ENCODE measurements at regions not wholly inside any gene's neighbourhood (a gene's known extent, or its start where the extent isn't known, plus 50 kb on each side); places are given as distances from the start of the nearest gene placed in this dataset.

DNA sequence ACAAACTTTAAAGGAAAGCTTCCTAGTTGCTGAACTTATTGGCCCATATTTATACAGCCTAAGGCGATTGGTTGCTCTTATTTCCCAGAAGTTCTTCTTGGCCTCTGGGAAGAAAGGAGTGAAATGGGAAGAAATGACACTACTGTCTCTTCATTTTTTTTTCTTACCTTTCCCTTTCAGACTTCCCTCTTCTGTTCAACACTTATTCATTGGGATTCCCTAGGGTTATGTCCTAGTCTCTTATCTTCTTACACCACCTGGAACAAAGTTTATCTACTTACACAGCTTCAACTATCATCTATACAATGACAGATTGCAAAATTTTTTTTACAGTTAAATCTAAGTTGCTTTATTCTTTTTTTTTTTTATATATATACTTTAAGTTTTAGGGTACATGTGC lies 68.0 kb downstream of the SNX12 start:
- no peak for DNase-seq

DNA sequence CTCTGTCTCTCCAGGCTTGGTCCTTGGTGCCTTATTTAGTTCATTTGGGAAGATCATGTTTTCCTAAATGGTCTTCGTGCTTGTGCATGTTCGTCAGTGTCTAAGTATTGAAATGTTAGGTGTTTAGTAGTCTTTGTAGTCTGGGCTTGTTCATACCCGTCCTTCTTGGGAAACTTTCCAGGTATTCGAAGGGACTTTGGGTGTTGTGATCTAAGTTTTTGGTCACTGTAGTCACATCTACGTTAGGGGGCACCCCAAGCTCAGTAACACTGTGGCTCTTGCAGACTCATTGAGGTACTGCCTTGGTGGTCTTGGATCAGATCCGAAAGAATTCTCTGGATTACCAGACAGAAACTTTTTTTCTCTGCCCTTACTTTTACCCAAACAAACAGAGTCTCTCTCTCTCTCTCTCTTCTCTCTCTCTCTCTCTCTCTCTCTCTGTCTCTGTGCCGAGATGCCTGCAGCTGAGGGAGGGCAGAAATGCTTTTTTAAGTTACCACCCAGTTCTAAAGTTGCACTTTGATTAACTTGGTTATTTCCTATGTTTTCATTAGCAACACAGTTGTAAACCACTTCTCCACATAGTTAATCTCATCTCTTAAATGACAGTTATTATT lies 67.6 kb upstream of the SLC7A3 start:
- peak; percentile 59 for DNase-seq

DNA sequence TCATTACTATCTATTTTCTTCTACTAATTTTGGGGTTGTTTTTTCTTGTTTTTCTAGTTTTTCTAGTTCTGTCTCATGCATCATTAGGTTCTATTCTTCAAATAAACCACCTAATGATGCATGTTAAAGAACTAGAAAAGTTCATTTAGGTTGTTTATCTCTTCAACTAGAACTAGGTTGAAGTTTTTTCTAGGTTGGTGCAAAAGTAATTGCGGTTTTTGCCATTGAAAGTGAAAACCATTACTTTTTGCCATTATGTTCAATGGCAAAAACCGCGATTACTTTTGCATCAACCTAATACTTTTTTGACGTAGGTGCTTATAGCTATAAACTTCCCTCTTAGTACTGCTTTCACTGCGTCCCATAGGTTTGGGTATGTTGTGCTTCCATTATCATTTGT lies 64.4 kb upstream of the SLC7A3 start:
- DNase-seq: no peak

DNA sequence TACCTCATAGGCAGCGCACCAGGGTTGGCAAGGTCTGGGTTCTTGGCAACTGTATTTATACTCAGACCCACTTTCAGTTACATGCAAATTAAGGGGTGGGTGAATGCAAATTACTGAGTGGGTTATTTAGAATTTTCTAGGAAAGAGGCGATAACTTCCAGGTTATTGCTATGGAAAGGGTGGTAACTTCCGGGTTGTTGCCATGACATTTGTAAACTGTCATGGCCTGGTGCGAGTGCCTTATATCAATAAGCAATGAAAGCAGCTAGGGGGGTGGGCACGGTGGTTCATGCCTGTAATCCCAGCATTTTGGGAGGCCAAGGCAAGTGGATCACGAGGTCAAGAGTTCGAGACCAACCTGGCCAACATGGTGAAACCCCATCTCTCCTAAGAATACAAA lies 57.5 kb upstream of the SLC7A3 start:
- DNase-seq: no peak

Data from NCI-H82 (cell line).